DND-41 (cell line): ENCODE measurements at regions not wholly inside any gene's neighbourhood (a gene's known extent, or its start where the extent isn't known, plus 50 kb on each side); places are given as distances from the start of the nearest gene placed in this dataset.

Experiments used
- CTCF ChIP-seq: IDR thresholded peaks from 2 replicates; pipeline ENCODE4 v1.5.1; 2012; ENCODE audit warnings: borderline replicate concordance, low read length, moderate library complexity, mild to moderate bottlenecking; ENCODE audit not compliant: poor library complexity, severe bottlenecking; ENCODE audit errors: extremely low read depth
- EZH2 ChIP-seq: IDR thresholded peaks from 3 replicates; pipeline ENCODE4 v1.6.1; 2012; ENCODE audit warnings: borderline replicate concordance, low read depth, mild to moderate bottlenecking, moderate library complexity, low read length, inconsistent platforms; ENCODE audit not compliant: severe bottlenecking

DNA sequence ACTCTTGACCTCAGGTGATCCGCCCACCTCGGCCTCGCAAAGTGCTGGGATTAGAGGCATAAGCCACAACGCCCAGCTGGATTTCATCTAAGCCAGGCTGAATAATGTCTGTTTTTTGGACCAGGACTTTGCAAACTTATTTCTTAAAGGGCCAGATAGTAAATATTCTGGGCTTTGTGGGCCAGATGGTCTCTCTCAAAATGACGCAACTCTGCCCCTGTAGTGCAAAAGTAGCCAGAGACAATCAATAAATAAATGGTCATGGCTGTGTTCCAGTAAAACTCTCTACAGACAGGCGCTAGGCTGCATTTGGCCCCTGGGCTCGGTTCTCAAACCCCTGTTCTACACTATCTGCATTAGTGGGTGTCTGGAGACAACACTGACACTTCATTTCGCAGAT is 121.9 kb upstream of the CDH13 start:
- no peak for TF ChIP-seq CTCF
- TF ChIP-seq EZH2 = no peak
